Prostate gland (tissue), 2 donors: ENCODE measurements at regions not wholly inside any gene's neighbourhood (a gene's known extent, or its start where the extent isn't known, plus 50 kb on each side); places are given as distances from the start of the nearest gene placed in this dataset.

Experiments used
- DNase-seq: peaks from one replicate; pipeline ENCODE4 v3.0.0-alpha.2; 2019; ENCODE audit warnings: low spot score
- H3K27ac ChIP-seq, 2 donors: fragments of 200-600 bp; sonication (generic); 2 replicates each; pipeline ENCODE4 v1.5.1; 2017 to 2019
- H3K27me3 ChIP-seq: fragments of 200-600 bp; sonication (generic); replicated peaks from 2 replicates; pipeline ENCODE4 v1.5.1; 2019; ENCODE audit not compliant: insufficient read depth
- H3K36me3 ChIP-seq, 2 donors: fragments of 200-600 bp; sonication (generic); 1 replicate in 1 of 2; 2 replicates in 1 of 2; pipeline versions ENCODE4 v1.5.1 to v1.8.1; 2017 to 2019
- H3K4me1 ChIP-seq: fragments of 200-600 bp; sonication (generic); replicated peaks from 2 replicates; pipeline ENCODE4 v1.5.1; 2019
- H3K4me3 ChIP-seq, 2 donors: fragments of 200-600 bp; sonication (generic); 2 replicates each; pipeline ENCODE4 v1.5.1; 2017 to 2019
- H3K9me3 ChIP-seq: fragments of 200-600 bp; sonication (generic); 2 replicates; pipeline ENCODE4 v1.5.1; 2017
- POLR2A ChIP-seq: fragments of 450-650 bp; IDR thresholded peaks from one replicate; pipeline ENCODE4 v1.6.1; 2016; ENCODE audit warnings: antibody characterized with exemption, mild to moderate bottlenecking
- POLR2AphosphoS5 ChIP-seq: sonication (generic); formaldehyde crosslinking; IDR thresholded peaks from one replicate; pipeline ENCODE4 v1.6.1; 2017; ENCODE audit warnings: antibody characterized with exemption
- WGBS: methylation state at CpG from one replicate; pipeline ENCODE4 v1.1.5; 2018; 5-methylcytosine and 5-hydroxymethylcytosine counted together
- intact Hi-C: fragments of 100-400 bp; cut with DNase I; formaldehyde crosslinking; loops from one replicate; pipeline ENCODE4 v1.14.2; 2022
- TF ChIP-seq, protein P1 (sequence below), 4 experiments: fragments of 200-600 bp in 2 of 4; fragments of 450-650 bp in 2 of 4; sonication (generic) in 2 of 4; IDR thresholded peaks; 1 replicate in 3 of 4; 2 replicates in 1 of 4; pipeline ENCODE4 v1.5.1; 2016 to 2019; ENCODE audit warnings: antibody characterized with exemption in 4 of 4, mild to moderate bottlenecking in 2 of 4, moderate library complexity in 2 of 4

DNA sequence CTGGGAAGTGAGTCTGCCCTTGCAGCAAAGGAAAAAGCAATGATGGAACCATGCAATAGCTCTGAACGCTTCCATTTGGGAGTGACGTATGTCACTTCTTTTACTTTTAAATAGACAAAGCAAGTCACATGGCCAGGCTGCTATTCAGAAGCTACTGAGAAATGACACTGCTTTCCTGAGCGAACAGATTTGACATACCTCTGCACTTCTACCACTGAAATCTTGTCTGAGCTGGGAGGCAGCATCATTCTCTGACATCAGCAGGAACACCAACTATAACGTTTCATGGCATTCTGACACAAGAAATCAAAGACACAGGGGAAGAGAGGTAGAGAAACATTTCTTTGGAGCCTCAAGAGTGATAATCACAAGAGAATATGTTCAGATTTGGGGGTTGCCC is 271.1 kb downstream of the SNX13 start:
- TF ChIP-seq POLR2AphosphoS5 (no peak), POLR2A (no peak)
- TF ChIP-seq, protein P1, sequence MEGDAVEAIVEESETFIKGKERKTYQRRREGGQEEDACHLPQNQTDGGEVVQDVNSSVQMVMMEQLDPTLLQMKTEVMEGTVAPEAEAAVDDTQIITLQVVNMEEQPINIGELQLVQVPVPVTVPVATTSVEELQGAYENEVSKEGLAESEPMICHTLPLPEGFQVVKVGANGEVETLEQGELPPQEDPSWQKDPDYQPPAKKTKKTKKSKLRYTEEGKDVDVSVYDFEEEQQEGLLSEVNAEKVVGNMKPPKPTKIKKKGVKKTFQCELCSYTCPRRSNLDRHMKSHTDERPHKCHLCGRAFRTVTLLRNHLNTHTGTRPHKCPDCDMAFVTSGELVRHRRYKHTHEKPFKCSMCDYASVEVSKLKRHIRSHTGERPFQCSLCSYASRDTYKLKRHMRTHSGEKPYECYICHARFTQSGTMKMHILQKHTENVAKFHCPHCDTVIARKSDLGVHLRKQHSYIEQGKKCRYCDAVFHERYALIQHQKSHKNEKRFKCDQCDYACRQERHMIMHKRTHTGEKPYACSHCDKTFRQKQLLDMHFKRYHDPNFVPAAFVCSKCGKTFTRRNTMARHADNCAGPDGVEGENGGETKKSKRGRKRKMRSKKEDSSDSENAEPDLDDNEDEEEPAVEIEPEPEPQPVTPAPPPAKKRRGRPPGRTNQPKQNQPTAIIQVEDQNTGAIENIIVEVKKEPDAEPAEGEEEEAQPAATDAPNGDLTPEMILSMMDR (IDR thresholded peaks at IDR 0.05), result no peak
- Histone ChIP-seq H3K27ac (no peak overlapping the region), H3K9me3 (no peaks in the 10 kb centered on the region), H3K4me1 (no peaks in the 10 kb centered on the region), H3K4me3 (no peak overlapping the region), H3K27me3 (no peaks in the 10 kb centered on the region), H3K36me3 (no peaks in the 10 kb centered on the region)
- 91% methylated on average over 4 of the region's 4 CpGs for WGBS
- no peak for DNase-seq
- intact Hi-C loops, result no loop called here

DNA sequence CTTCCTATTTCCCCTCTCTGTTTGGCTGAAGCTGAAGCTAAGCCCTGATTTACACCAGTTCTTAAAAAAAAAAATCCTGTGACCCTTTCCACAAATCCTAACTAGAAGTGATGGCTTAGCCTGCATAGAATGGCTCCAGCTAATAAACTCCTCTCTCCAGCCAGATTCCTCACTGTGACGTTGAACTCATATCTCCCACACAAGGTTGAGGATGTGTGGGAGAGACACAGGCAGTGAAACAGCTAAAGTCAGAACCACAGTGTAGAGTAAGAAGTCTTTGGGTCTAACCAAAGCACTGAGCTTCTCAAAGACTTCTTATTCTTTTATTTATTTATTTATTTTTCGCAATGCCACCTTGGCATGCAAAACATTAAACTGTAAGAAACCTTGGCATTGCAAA is 268.3 kb downstream of the SNX13 start:
- Histone ChIP-seq H3K4me3 (no peak overlapping the region), H3K9me3 (no peaks in the 10 kb centered on the region), H3K27ac (no peak overlapping the region), H3K27me3 (no peaks in the 10 kb centered on the region), H3K4me1 (no peaks in the 10 kb centered on the region), H3K36me3 (no peaks in the 10 kb centered on the region)
- intact Hi-C loops, result loop anchor here (10.0 kb wide), 1 partner anchor 687 kb away; no protein-coding TSS in a partner anchor
- TF ChIP-seq POLR2A (no peak), POLR2AphosphoS5 (no peak)
- TF ChIP-seq, protein P1 (IDR thresholded peaks at IDR 0.05), result no peak
- WGBS, result 62% methylated on average over 2 of the region's 2 CpGs
- no peak for DNase-seq

DNA sequence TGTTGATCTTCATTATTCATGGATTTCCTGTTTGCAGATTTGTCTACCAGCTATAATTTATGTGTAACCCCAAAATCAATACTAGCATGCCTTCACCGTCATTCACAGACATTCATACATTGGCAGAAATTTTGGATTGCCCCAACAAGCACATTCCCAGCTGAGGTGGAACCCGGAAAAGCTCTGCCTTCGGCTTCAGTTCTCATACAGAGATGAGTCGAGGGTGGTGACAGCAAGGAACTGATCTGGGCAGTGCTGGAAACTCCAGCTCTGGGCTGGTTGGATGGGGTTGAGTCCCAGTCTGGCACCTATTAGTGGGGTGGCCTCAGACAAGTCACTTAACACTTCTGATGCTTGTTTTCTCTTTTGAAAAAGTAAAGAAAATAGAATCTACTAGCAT is 267.5 kb downstream of the SNX13 start:
- WGBS, result 95% methylated on average over 4 of the region's 4 CpGs
- no peaks in the 10 kb centered on the region for H3K36me3 ChIP-seq

DNA sequence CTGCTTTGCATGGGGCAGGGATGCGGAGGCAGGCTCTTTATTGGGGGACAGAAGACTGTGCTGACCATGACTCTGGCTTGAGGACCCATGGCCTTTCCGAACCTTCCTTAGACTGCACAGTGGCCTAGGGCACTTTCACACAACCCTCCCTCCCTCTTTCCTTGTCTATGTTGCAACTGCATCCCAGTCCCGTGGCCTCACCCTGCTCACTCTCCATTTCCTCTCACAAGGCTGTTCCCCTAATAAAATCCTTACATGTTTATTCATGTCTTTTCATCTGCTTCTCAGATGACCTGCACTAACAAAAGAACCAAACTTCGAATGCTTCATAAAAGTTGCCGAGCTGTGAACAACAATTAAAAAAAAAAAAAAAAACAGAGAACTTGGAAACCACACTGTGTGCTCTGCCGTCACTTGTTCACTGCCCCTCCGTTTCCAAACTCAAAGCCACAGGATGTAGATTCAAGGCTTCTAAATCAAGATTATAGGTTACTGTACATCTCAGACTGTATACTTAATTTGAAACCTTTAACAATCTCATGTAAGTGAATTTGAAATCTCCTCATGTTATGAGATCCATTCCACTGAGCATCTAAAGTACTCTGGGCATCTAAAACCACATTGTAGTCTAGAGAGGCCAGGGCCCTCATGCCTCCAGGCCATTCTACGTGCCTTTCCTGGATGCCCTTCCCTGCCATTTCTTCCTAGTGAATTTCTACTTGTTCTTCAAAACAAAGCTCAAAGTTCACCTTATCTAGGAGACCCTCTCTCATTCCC is 265.9 kb downstream of the SNX13 start:
- no peak overlapping the region for H3K4me3 ChIP-seq
- intact Hi-C loops, result loop anchor here (10.0 kb wide), 1 partner anchor 690 kb away; no protein-coding TSS in a partner anchor
- peak overlapping the region; percentile 45 to 50 for H3K27ac ChIP-seq
- H3K9me3 ChIP-seq, result no peaks in the 10 kb centered on the region
- H3K4me1 ChIP-seq, result no peaks in the 10 kb centered on the region
- H3K27me3 ChIP-seq, result no peaks in the 10 kb centered on the region
- H3K36me3 ChIP-seq, result no peaks in the 10 kb centered on the region
- DNase-seq, result peak; percentile 81
- 24% methylated on average over 8 of the region's 8 CpGs for WGBS
- peak; percentile 91 for TF ChIP-seq POLR2AphosphoS5
- TF ChIP-seq, protein P1 (IDR thresholded peaks at IDR 0.05), result no peak

More for the DNA sequence above, 267.5 kb downstream of the SNX13 start:
- intact Hi-C loops, result loop anchor here (10.0 kb wide), 1 partner anchor 688 kb away; no protein-coding TSS in a partner anchor
- no peak overlapping the region for H3K4me3 ChIP-seq
- no peak for TF ChIP-seq POLR2AphosphoS5
- TF ChIP-seq, protein P1 (IDR thresholded peaks at IDR 0.05), result no peak
- TF ChIP-seq POLR2A, result no peak
- no peaks in the 10 kb centered on the region for H3K27me3 ChIP-seq
- H3K9me3 ChIP-seq, result no peaks in the 10 kb centered on the region
- DNase-seq, result no peak
- no peak overlapping the region for H3K27ac ChIP-seq
- H3K4me1 ChIP-seq, result no peaks in the 10 kb centered on the region
